GM21529 (cell line): ENCODE measurements at regions not wholly inside any gene's neighbourhood (a gene's known extent, or its start where the extent isn't known, plus 50 kb on each side); places are given as distances from the start of the nearest gene placed in this dataset.
"Not testable (repeated sequence)": the region's sequence is repeated elsewhere in the genome, so short reads cannot be mapped to it uniquely, and the experiment has no call there.

ENCODE experiments used
- ATAC-seq: cut with Tn5 transposase; IDR thresholded peaks from one replicate; pipeline ENCODE4 v1.9.1; 2021; ENCODE audit not compliant: unreplicated experiment

DNA sequence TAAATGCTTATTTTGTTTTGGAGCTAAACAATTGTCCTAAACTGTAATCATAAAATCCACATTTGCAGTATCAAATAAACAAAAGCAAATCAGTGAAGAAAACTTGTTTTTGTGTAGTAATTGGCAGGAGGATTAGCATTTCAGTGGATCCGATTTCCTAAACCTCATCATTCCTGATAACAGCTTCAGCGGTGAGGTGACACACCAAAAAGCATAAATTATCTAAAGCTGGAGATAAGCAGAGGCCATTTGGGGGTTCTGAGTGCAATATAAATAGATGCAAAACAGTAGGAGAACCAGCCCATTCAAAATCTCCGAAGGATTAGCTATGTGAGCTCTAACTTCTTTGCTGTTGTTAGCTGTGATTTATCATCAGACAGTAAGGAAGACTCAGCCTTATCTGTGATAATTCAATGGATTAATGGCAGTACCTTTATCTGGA lies 235.8 kb downstream of the EPHA7 start:
- ATAC-seq, result no peak

DNA sequence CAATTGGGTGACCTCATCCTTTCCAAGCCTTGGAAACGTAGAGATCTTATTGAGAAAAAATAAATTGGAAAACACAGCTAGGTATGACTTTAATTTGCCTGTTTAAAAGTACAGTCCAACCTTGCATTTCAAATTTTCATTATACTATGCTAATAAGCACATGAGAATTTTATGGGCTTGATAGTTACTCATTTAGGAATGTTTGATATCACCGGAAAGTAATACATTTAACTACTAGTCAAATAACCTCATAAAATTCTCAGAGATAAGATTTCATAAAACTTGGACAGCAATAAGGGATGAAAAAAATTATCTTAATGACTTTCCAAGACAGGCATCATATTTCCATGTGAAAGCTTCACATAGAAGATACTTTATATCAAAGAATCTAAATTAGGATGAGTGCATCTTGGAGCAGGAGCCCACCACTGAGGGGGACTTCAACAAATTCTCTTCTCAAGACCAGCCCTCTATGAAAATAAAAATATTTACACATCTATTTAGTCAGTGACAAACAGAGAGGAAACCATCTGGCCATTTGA lies 236.3 kb downstream of the EPHA7 start:
- no peak for ATAC-seq

DNA sequence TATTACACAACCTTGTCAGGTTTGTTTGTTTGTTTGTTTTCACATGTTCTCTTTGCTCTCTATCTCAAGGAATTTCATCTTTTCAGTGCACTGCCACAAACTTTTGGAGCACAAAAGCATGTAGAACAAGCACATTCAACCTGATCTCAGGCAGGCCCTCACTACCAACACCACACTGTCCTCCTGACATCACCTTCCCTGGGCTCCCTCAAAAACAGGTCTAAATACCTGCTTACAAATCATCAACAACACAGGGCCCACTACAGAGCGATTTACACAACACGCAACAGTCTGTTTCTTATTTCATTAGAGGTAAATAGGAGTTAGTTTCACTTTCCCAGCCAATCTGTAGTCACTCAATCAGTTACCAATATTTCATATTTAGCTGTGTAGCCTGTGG lies 241.4 kb downstream of the EPHA7 start:
- ATAC-seq, result no peak

DNA sequence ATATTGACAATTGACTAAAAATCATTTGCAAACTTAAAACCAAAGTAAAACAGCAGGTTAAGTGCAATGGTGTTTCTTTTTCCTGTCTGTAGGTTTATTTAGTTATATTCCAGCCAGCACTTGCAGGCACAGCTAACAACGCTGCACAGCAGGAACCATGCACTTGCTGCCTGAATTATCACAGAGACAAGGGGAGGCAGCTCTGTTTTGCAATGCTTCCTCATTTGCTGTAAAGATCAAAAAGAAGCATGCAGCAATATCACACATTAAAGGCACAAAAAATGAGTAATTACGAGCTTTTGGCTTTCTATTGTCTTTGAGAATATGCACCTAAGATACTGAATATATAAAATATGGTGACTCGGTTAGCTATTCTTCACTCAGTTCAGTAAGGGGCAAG lies 241.9 kb downstream of the EPHA7 start:
- ATAC-seq, result no peak

- ATAC-seq, result peak; percentile 78
Observed at GRCh38 chr6:93176070-93176469, 243.3 kb downstream of the EPHA7 start.

- not testable (repeated sequence) for ATAC-seq
Observed at GRCh38 chr6:93173573-93173972, 245.8 kb downstream of the EPHA7 start.

DNA sequence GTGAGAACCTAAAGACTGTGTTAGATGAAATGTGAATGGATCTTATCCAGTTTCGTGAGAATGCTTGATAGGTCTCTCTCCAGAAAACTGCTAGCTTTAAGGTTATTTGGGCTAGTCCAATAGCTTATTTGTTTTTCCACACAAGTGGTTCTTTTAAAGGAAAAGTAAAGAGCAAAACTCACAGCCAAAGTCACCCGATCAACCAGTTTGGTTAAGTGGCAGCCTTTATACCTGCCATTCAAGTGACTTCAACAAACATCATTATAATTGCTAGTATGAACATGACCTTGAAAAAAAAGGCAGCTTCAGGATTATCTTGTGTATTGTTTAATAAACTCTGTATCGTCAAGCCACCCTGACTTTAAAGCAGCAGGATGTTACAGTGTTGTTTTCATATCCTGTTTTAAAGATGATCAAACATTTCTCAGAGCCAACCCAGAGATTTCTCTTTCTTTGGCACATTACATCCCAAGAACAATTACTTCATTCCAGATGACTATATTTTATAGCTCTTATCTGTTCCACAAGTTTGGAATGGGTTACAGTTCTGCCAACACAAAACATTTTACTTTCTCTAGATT lies 253.4 kb downstream of the EPHA7 start:
- no peak for ATAC-seq

GRCh38 chr6:93164781-93165180 lies 254.6 kb downstream of the EPHA7 start:
- ATAC-seq, result no peak

DNA sequence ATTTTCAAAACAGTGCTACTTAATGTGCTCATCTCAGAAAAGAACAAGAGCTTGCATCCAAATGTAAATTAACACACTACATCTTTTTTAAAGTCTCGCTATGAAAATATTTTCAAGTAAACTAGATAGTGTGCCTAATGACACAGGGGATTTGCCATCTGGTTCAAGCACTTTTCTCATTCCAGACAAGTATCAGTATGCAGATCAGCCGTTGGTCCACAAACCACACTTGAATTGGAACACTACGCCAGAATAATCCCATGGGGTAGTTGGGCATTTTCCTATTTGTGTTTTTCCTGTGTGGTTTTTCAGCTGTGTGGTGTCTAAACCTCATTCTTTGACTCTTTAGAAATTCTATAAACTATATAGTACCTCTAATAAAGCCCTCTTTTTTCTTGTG lies 256.2 kb downstream of the EPHA7 start:
- no peak for ATAC-seq

GRCh38 chr6:93139408-93140081 lies 279.8 kb downstream of the EPHA7 start:
- no peak for ATAC-seq

DNA sequence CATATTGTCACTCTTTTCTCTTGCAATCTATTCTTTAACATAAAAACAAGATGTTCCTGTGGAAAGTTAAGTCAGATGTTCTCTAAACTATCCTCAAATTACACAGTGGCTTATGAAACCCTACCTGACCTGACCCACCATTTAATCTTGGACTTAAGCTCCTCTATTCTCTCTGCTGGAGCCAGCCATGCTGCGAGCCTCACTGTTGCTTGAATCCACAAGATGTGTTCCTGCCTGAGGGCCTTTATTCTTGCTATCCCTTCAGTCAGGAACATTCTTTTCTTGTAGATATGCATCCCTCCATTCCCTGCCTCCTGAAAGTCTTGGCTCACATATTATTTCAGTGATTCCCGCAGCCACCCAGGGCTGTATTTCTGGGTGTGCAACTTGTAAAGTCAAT lies 283.2 kb downstream of the EPHA7 start:
- no peak for ATAC-seq

DNA sequence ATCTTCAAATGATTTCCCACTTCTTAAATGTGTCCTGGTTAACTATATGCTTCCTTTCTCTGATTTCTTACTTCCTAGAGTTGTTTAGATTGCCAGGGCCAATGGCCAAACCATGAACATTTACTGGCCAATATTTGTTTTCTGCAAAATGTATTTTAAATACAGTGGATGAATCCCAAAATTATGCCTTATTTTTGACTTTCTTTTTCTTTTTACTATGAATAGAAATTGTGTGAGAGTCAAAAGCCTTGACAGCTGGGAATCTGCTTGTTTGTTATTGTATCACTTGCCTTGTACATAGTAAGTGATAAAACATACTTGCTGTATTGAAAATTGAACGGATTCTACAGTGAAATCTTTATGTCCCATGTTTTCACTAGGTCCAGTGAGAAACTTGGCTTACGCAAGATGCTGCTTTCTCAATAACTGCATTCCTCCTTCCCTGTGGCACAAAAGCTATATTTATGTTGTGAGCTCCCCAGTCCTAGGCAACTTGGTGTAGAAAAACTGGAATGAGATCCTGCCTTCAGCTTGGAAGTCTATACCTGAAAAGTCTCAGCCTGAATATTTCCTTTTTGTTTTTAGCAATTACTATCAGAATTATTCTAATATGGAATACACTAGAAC lies 295.2 kb downstream of the EPHA7 start:
- no peak for ATAC-seq

GRCh38 chr6:93123585-93123984 lies 295.8 kb downstream of the EPHA7 start:
- ATAC-seq, result no peak

DNA sequence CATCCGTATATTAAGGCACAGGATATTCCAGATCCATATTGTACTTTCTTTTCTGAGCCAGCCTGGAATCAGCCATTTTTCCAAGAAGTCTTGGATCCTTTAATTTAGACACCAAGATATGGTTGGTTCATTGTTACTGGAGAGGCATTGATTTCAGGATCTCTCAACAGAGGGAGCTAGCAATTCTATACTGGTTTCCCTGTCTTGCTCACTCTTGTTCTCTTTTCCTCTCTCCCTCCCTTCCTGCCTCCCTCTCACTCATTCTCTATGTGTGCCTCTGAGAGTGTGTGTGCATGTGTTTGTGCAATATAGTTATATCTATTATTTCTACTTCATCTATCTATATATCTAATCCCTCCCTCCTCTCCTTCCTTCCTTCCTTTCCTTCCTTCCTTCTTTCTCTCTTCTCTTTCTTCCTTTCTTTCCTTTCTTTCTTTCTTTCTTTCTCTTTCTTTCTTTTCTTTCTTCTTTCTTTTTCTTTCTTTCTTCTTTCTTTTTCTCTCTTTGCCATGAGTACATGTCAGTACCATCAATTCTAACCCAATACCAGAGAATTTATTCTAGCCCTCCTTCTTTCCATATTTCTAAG lies 299.1 kb downstream of the EPHA7 start:
- ATAC-seq, result no peak

GRCh38 chr6:93105907-93106306 lies 313.5 kb downstream of the EPHA7 start:
- no peak for ATAC-seq

DNA sequence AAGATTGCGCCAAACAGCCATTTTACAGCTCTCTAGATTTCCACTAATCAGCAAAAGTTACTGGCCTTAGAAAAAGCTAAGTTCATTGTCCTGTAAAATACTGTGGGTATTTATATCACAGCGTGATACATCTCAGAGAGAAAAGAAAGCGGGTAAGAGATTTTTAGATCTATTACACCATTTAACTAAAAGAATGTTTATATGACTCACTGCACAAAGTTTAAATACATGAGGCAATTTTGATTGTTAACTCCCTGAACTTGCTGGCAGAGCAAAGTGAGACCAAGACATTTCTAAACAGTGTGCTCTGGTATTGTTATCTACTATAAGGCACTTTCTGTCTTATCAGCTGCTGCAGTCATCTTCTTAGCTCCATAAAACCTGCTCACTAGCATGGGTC lies 314.3 kb downstream of the EPHA7 start:
- no peak for ATAC-seq

DNA sequence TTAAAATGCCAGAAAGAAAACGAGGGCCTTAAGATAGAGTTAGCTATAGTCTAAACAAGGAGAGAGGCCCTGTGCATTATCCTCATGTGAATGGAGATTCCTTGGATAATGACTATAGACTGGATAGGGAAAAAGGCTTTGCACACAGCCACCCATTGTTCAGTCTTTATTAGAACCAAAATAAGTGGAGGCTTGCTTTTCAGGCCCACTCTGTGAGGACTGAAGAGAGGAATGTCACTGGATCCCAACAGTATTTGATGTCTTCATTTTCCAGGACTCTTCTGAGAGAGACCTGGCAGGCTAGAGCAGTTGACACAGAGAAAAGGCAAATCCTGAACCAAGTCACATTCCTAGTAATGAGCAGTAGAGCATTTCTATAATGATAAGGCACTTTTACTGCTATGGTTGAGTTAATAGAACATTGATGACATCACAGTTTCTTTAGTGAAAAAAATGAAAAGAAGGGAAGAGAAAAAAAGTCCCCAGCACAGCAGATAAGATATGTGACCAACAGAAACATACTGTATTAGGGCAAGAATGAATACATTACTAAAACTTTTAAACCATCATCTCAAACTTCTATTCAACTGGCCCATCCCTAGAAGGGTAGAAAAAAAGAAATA lies 315.1 kb downstream of the EPHA7 start:
- no peak for ATAC-seq

DNA sequence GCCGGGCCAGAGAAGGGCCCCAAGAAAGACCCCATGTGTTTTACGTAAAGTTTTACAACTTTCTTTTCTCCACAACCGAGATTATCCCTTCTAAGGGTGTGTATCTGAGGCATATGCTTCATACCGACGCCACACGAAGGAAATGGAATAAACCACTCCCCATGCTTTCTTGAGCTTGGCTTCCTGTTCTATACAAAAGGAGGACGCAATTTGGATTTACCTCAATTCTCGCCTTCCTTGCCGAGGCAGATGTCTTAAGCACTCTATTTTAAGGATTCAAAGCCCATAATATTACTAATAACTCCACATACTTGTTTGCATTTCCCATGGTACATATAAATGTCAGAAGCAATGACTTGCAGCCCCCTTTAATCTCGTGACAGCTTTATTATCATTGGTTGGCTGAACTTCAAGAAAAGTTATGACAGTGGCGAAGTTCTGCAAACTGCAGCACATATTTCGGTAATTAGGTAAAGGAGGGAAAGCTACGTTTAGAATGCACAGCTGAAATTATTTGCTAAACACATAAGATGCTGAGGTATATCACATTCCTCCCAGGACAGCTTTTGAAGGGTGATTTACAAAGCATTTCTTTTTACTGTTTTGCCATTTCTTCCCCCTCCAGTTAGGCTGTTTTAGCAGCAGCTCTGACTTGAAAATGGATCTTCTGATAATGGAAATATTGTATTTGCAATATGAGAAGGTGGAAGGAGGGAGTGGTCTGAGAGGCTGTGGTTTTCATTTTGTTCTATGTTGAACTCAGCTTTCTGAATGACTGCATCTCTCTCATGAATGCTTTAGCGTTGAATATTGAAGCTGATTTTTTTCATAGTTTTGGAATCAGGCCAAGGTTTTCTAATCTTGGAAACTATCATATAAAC lies 330.5 kb downstream of the EPHA7 start:
- no peak for ATAC-seq

- no peak for ATAC-seq
Observed at GRCh38 chr6:93087606-93088005, 331.8 kb downstream of the EPHA7 start.

DNA sequence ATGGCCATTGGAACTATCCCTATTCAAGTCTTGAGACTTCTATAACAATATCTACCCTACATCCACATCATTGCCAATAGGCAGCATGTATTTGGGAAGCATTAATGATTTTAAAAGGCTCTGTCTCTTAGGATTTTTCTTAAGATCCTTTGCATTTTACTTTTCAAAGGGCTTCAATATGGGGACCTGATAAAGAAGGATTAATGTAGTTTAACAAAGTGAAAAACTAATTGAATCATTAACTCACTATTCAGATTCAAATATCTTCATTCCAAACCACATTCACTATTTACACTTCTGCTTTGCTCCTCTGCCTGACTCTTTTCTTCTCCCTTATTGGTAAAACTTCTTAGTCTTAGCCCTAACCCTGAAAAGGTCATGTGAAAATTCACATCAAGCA lies 333.0 kb downstream of the EPHA7 start:
- ATAC-seq, result no peak
